Small intestine (tissue), 7 donors: ENCODE measurements at regions not wholly inside any gene's neighbourhood (a gene's known extent, or its start where the extent isn't known, plus 50 kb on each side); places are given as distances from the start of the nearest gene placed in this dataset.
A peak's percentile ranks its signal among the peaks of the same experiment; 100 is the strongest.

Experiments
- DNase-seq, 2 donors: peaks; one replicate each; pipeline versions ENCODE4 v3.0.0 to v3.0.0-alpha.2; 2013
- FAIRE-seq: peaks from 2 replicates; lab custom pipeline; 2012; peaks lifted over from hg19 to GRCh38; lab: Jason Lieb, UNC
- H3K27ac ChIP-seq, 3 donors: one replicate each; pipeline ENCODE4 v1.5.1; 2013; ENCODE audit warnings: low read length in 2 of 3, mild to moderate bottlenecking in 2 of 3, control low read depth in 1 of 3, inconsistent platforms in 1 of 3, low read depth in 1 of 3, moderate library complexity in 1 of 3
- H3K27me3 ChIP-seq, 3 donors: one replicate each; pipeline ENCODE4 v1.6.1; 2013; ENCODE audit warnings: low read length in 3 of 3, inconsistent platforms in 1 of 3; ENCODE audit not compliant: control insufficient read depth in 3 of 3, insufficient read depth in 3 of 3
- H3K36me3 ChIP-seq, 3 donors: one replicate each; pipeline ENCODE4 v1.6.1; 2013; ENCODE audit warnings: low read length in 3 of 3, inconsistent platforms in 1 of 3, low read depth in 1 of 3, mild to moderate bottlenecking in 1 of 3, moderate library complexity in 1 of 3; ENCODE audit not compliant: control insufficient read depth in 3 of 3, insufficient read depth in 2 of 3
- H3K4me1 ChIP-seq, 3 donors: one replicate each; pipeline ENCODE4 v1.6.1; 2013; ENCODE audit warnings: low read length in 2 of 3, inconsistent platforms in 1 of 3, low read depth in 1 of 3, mild to moderate bottlenecking in 1 of 3, moderate library complexity in 1 of 3; ENCODE audit not compliant: control insufficient read depth in 3 of 3, insufficient read depth in 2 of 3
- H3K4me3 ChIP-seq, 3 donors: one replicate each; pipeline ENCODE4 v1.5.1; 2013; ENCODE audit warnings: low read length in 3 of 3, control low read depth in 1 of 3, inconsistent platforms in 1 of 3, low read depth in 1 of 3, mild to moderate bottlenecking in 1 of 3, moderate library complexity in 1 of 3
- H3K9me3 ChIP-seq, 2 donors: one replicate each; pipeline ENCODE4 v1.6.1; 2013; ENCODE audit warnings: low read depth in 1 of 2, low read length in 1 of 2; ENCODE audit not compliant: control insufficient read depth in 2 of 2, insufficient read depth in 1 of 2
- WGBS, 3 donors: extraction: QIAGEN DNeasy Blood & Tissue Kit; methylation state at CpG; one replicate each; pipeline ENCODE4 v1.1.7; 2013; 5-methylcytosine and 5-hydroxymethylcytosine counted together
- donor health status: healthy with polysubstance abuse.
- donor health status: control.
- donor health status: control.
- donor health status: Bipolar disorder and iron deficiency.
- donor health status: healthy.

GRCh38 chr20:17875106-17875980 is 93.3 kb downstream of the SNX5 start:
- DNase-seq = peak; percentile 89 to 98
- Histone ChIP-seq H3K4me1 (peaks cover 14 to 67% (median 18%) of the 10 kb centered on the region in 3 donors), H3K27ac (peak overlapping the region; percentile 78 to 90 (median 87)), H3K36me3 (no peaks in the 10 kb centered on the region), H3K9me3 (no peaks in the 10 kb centered on the region), H3K4me3 (no peak overlapping the region), H3K27me3 (no peaks in the 10 kb centered on the region)
- 10 to 43% (median 25%) methylated on average over 15 of the region's 15 CpGs for WGBS, 3 donors
- no peak for FAIRE-seq

- peaks cover 14 to 67% (median 18%) of the 10 kb centered on the region in 3 donors for H3K4me1 ChIP-seq
- 5 to 31% (median 15%) methylated on average over 7 of the region's 7 CpGs for WGBS, 3 donors
- H3K36me3 ChIP-seq = no peaks in the 10 kb centered on the region
- H3K9me3 ChIP-seq = no peaks in the 10 kb centered on the region
- no peak for FAIRE-seq
- H3K4me3 ChIP-seq = no peak overlapping the region
- DNase-seq = no peak
- no peaks in the 10 kb centered on the region for H3K27me3 ChIP-seq
- peak overlapping the region; percentile 78 to 90 (median 87) for H3K27ac ChIP-seq
These were observed 94.1 kb downstream of the SNX5 start for GRCh38 chr20:17874271-17875105.

- no peak for FAIRE-seq
These were observed 95.0 kb downstream of the SNX5 start for GRCh38 chr20:17873410-17874270.

GRCh38 chr20:17872959-17873358 is 95.6 kb downstream of the SNX5 start:
- Histone ChIP-seq H3K9me3 (no peaks in the 10 kb centered on the region), H3K36me3 (no peaks in the 10 kb centered on the region), H3K27me3 (no peaks in the 10 kb centered on the region), H3K4me3 (no peak overlapping the region), H3K27ac (peak overlapping the region in 1 of 3 donors; percentile 36), H3K4me1 (peaks cover 14 to 70% (median 18%) of the 10 kb centered on the region in 3 donors)
- DNase-seq (no peak), FAIRE-seq (no peak)
- WGBS, 3 donors = 41 to 51% (median 45%) methylated on average over 5 of the region's 5 CpGs

More at GRCh38 chr20:17873410-17874270, 95.0 kb downstream of the SNX5 start:
- no peaks in the 10 kb centered on the region for H3K27me3 ChIP-seq
- no peaks in the 10 kb centered on the region for H3K36me3 ChIP-seq
- DNase-seq = peak; percentile 86 to 88
- H3K4me3 ChIP-seq = no peak overlapping the region
- H3K9me3 ChIP-seq = no peaks in the 10 kb centered on the region
- 17 to 41% (median 26%) methylated on average over 13 to 14 of the region's 14 CpGs for WGBS, 3 donors
- peaks cover 14 to 73% (median 18%) of the 10 kb centered on the region in 3 donors for H3K4me1 ChIP-seq
- H3K27ac ChIP-seq = peak overlapping the region; percentile 74 to 87 (median 78)

- H3K4me1 ChIP-seq = peaks cover 14 to 68% (median 18%) of the 10 kb centered on the region in 3 donors
These were observed 96.2 kb downstream of the SNX5 start for GRCh38 chr20:17872434-17872833.

GRCh38 chr20:17871886-17872285 is 96.7 kb downstream of the SNX5 start:
- no peak for DNase-seq
- H3K9me3 ChIP-seq = no peaks in the 10 kb centered on the region

More at GRCh38 chr20:17872434-17872833, 96.2 kb downstream of the SNX5 start:
- 72 to 78% (median 73%) methylated on average over 13 of the region's 13 CpGs for WGBS, 3 donors
- FAIRE-seq = no peak
- DNase-seq = no peak
- H3K27ac ChIP-seq = no peak overlapping the region
- H3K9me3 ChIP-seq = no peaks in the 10 kb centered on the region
- H3K36me3 ChIP-seq = no peaks in the 10 kb centered on the region
- H3K4me3 ChIP-seq = no peak overlapping the region
- no peaks in the 10 kb centered on the region for H3K27me3 ChIP-seq

GRCh38 chr20:17871181-17871580 is 97.4 kb downstream of the SNX5 start:
- H3K27ac ChIP-seq = peak overlapping the region in 1 of 3 donors; percentile 50
- WGBS, 3 donors = 12 to 42% (median 32%) methylated on average over 2 of the region's 2 CpGs
- FAIRE-seq (no peak), DNase-seq (peak; percentile 67 to 68)
- H3K27me3 ChIP-seq = no peaks in the 10 kb centered on the region
- H3K9me3 ChIP-seq = no peaks in the 10 kb centered on the region
- H3K4me1 ChIP-seq = peaks cover 14 to 55% (median 15%) of the 10 kb centered on the region in 3 donors
- H3K4me3 ChIP-seq = no peak overlapping the region
- no peaks in the 10 kb centered on the region for H3K36me3 ChIP-seq

More at GRCh38 chr20:17871886-17872285, 96.7 kb downstream of the SNX5 start:
- Histone ChIP-seq H3K27me3 (no peaks in the 10 kb centered on the region), H3K4me3 (no peak overlapping the region), H3K27ac (peak overlapping the region in 2 of 3 donors; percentile 8 to 50), H3K36me3 (no peaks in the 10 kb centered on the region), H3K4me1 (peaks cover 14 to 62% (median 17%) of the 10 kb centered on the region in 3 donors)
- no peak for FAIRE-seq
- WGBS, 3 donors = 68 to 85% (median 77%) methylated on average over 4 of the region's 4 CpGs
